ENCODE measurements at regions not wholly inside any gene's neighbourhood (a gene's known extent, or its start where the extent isn't known, plus 50 kb on each side); places are given as distances from the start of the nearest gene placed in this dataset.
A peak's percentile ranks its signal among the peaks of the same experiment; 100 is the strongest.
"Not testable (repeated sequence)": the region's sequence is repeated elsewhere in the genome, so short reads cannot be mapped to it uniquely, and the experiment has no call there.

GRCh38 chr5:102624405-102624804, 125.6 kb upstream of the SLCO6A1 start:
- no peak overlapping the region for H3K4me3 ChIP-seq (ENCODE audit: low read depth, low read length)
- DNase-seq (ENCODE audit: low read depth), result no peak
- TF ChIP-seq, protein P1, sequence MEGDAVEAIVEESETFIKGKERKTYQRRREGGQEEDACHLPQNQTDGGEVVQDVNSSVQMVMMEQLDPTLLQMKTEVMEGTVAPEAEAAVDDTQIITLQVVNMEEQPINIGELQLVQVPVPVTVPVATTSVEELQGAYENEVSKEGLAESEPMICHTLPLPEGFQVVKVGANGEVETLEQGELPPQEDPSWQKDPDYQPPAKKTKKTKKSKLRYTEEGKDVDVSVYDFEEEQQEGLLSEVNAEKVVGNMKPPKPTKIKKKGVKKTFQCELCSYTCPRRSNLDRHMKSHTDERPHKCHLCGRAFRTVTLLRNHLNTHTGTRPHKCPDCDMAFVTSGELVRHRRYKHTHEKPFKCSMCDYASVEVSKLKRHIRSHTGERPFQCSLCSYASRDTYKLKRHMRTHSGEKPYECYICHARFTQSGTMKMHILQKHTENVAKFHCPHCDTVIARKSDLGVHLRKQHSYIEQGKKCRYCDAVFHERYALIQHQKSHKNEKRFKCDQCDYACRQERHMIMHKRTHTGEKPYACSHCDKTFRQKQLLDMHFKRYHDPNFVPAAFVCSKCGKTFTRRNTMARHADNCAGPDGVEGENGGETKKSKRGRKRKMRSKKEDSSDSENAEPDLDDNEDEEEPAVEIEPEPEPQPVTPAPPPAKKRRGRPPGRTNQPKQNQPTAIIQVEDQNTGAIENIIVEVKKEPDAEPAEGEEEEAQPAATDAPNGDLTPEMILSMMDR (IDR thresholded peaks at IDR 0.05; ENCODE audit: insufficient read depth, low read length), result no peak

DNA sequence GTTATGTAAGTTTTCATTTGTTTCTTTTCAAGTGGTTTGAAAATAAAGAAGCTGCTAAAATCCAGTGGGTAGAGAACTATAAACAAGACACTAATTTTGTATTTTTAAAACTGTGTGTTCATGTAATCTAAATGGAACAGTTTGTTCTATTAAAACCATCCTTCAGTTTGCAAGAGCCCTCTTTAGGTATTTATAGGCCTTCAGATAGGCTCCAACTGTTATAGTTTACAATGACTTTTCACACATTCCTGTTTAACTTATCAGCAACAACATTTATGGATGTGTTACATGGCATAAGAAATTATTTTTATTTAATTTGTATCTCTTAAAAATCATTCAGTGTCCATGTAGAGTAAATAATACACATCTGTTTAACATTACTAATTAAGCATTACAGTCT, 126.7 kb upstream of the SLCO6A1 start:
- no peak overlapping the region for H3K4me3 ChIP-seq (ENCODE audit: low read depth, low read length)
- DNase-seq (ENCODE audit: low read depth), result no peak
- TF ChIP-seq, protein P1 (IDR thresholded peaks at IDR 0.05; ENCODE audit: insufficient read depth, low read length), result no peak

DNA sequence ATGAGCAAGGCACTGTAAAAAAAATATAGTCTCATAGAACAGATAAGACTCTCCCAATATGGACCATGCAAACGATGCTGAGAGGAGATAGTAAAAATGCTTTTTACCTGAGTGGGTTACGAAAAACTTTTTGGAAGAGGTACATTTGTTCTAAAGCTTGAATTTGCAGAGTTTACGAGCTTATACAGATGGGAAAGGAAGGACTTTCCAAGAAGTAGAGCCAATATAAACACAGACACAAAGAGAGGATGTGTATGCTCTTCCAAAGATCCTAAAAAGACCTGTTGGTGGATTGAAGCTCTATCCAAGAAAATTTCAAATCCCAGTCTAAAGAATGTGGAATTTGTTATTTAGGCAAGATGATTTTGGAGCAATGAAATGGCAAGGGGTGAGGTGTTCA, 127.1 kb upstream of the SLCO6A1 start:
- no peak for DNase-seq (ENCODE audit: low read depth)
- H3K4me3 ChIP-seq (ENCODE audit: low read depth, low read length), result no peak overlapping the region
- TF ChIP-seq, protein P1 (IDR thresholded peaks at IDR 0.05; ENCODE audit: insufficient read depth, low read length), result no peak

DNA sequence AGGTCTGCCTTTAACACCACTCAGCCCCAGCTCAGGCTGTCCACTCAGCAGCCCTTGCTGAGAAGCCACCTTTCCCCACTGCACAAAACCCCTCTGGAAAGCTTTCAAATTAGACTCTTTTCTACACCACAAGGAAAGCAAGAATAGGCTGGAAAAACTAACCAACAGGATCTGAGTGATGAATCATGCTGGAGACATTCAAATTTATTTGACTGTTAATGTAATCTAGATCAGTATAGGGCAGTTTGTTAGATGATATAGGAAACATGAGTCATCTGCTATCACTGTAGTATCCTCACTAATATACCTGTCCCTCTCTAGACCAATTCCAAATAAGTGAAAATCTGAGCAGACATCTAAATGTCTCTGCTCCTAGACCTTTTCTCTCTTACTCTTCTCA, 127.8 kb upstream of the PAM start:
- H3K4me3 ChIP-seq (ENCODE audit: low read depth, low read length), result no peak overlapping the region
- peak; percentile 14 for DNase-seq (ENCODE audit: low read depth)
- TF ChIP-seq, protein P1 (IDR thresholded peaks at IDR 0.05; ENCODE audit: insufficient read depth, low read length), result no peak

DNA sequence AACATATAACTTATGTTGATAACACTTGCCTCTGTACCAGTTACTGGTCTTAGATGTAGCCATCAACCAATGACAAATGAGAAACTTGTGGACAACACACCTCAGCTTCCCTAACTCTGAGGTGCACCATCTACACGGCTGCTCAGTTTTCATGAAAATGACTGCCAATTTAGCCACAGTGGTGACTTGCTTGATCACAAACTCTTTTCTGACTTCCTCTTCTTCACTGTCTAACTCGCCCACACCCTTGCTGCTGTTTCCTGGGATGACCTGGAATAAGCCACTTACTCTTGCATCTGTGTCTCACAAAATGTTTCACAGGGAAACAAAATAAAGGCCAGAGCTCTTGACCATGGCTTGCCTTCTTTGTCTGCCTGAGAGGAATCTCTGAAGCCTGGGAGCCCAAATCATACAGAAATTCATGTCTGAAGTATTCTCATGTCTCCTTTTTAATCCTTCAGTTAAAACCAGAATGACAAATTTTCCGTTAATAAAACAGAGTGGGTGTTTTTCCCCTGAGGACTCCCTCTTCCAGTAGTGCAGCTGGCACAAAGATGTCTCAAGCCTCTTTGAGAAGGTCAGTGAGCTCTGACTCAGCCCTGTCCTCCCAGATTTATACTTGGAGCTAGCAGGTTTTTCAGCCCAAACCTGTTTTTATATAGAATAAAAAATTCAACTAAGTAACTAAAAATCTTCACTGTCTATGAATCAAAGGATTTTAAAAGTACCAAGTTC, 126.5 kb upstream of the PAM start:
- peak; percentile 18 for DNase-seq (ENCODE audit: low read depth)
- no peak overlapping the region for H3K4me3 ChIP-seq (ENCODE audit: low read depth, low read length)

DNA sequence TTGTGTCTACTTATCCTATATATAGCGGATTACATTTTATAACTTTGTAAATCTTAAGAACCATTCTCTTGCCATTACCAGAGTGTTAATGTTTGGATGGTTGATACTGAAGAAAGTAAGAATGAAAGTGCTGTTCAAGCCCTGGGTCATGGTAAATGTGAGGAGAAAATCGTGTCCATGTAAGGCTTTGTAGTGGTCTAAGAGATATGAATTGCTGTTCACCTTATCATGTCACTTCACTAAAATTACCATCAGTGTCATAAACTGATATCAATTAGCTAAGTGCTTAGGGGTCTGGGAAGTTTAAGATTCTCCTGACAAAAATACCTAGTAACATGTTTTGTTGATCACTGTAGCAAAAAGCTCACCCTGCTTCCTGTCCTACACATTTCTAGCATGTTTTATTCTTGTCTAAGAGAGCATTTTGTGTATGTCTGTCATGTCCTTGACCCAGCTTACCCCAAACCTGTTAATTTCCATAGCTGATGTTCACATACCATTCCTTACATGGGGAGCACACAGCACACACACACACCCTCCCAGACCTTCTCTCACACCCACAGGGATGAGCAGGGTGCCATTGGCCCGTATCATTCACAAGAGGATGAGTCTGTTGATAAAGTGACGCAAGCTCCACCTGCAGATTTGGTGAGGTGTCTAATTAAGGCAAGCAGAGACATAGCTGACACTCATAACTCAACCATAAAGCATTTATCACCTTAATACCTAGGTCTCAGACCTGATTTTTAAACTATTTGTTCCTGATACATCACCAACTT, 125.1 kb upstream of the PAM start:
- TF ChIP-seq, protein P1 (IDR thresholded peaks at IDR 0.05; ENCODE audit: insufficient read depth, low read length), result no peak
- no peak for DNase-seq (ENCODE audit: low read depth)
- no peak overlapping the region for H3K4me3 ChIP-seq (ENCODE audit: low read depth, low read length)

More for the DNA sequence above, 126.5 kb upstream of the PAM start:
- TF ChIP-seq, protein P1 (IDR thresholded peaks at IDR 0.05; ENCODE audit: insufficient read depth, low read length), result no peak

DNA sequence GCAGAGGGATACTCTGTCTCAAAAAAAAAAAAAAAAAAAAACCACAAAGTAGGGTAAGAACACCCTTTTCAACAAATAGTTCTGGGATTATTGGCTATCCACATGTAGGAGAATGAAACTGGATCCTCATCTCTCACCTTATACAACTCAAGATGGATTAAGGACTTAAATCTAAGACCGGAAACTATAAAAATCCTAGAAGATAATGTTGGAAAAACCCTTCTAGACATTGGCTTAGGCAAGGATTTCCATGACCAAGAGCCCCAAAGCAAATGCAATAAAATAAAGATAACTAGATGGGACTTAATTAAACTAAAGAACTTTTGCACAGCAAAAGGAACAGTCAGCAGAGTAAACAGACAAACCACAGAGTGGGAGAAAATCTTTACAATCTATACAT, 119.7 kb upstream of the PAM start:
- H3K4me3 ChIP-seq (ENCODE audit: low read depth, low read length); DNase-seq (ENCODE audit: low read depth): not testable (repeated sequence)

Measured in fibroblast of the aortic adventitia (primary cell).